22Rv1 (cell line): ENCODE measurements at regions not wholly inside any gene's neighbourhood (a gene's known extent, or its start where the extent isn't known, plus 50 kb on each side); places are given as distances from the start of the nearest gene placed in this dataset.

ENCODE experiments used
- CTCF ChIP-seq: fragments of 450-650 bp; IDR thresholded peaks from 2 replicates; pipeline ENCODE4 v1.5.1; 2017; ENCODE audit warnings: mild to moderate bottlenecking
- ZFX ChIP-seq: fragments of 450-650 bp; IDR thresholded peaks from 2 replicates; pipeline ENCODE4 v1.6.1; 2017; ENCODE audit warnings: antibody characterized with exemption, borderline replicate concordance

DNA sequence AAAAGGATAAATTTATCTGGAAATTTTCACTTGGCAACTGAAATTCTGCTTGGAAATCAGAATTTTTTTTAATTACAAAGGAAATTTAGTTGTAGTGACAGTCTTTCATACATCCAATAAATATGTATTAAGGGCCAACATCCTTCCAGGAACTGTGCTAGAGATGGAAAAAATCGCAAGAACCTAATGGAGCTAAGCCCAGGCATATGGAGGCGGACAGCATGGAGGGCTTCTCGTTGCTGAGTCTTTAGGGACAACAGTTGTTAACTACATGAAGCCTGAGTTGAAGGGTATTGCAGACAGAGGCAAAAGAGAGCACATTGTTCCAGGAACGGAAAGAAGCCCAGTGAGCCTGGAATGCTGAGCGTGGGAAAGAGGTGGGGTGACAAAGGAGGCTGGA, 208.9 kb downstream of the IBTK start:
- TF ChIP-seq CTCF (no peak), ZFX (no peak)
